HEK293 (cell line): ENCODE measurements at regions not wholly inside any gene's neighbourhood (a gene's known extent, or its start where the extent isn't known, plus 50 kb on each side); places are given as distances from the start of the nearest gene placed in this dataset.

Source experiments
- CTCF ChIA-PET: fragments of 350-600 bp; formaldehyde crosslinking; extraction: SDS; loops from one replicate; lab custom pipeline; 2021; ENCODE audit warnings: antibody characterized with exemption; lab: Yijun Ruan, JAX
- POLR2A ChIA-PET: fragments of 300-600 bp; formaldehyde crosslinking; extraction: SDS; loops from one replicate; lab custom pipeline; 2020; ENCODE audit warnings: antibody characterized with exemption, inconsistent platforms; lab: Yijun Ruan, JAX
- H3K27ac ChIP-seq: fragments of 200-500 bp; sonication (Bioruptor generic); 2 replicates; pipeline ENCODE4 v1.5.1; 2014; ENCODE audit warnings: low read depth, low read length, control low read depth, inconsistent platforms; ENCODE audit errors: extremely low read depth
- H3K36me3 ChIP-seq, 2 experiments: fragments of 200-500 bp in 1 of 2; sonication (Bioruptor generic) in 1 of 2; 1 replicate in 1 of 2; 2 replicates in 1 of 2; pipeline ENCODE4 v1.5.1; 2014 to 2017; ENCODE audit warnings: inconsistent platforms in 2 of 2, low read length in 2 of 2; ENCODE audit not compliant: control insufficient read depth in 2 of 2, insufficient read depth in 1 of 2
- H3K4me1 ChIP-seq: fragments of 200-500 bp; sonication (Bioruptor generic); 2 replicates; pipeline ENCODE4 v1.5.1; 2014; ENCODE audit warnings: mild to moderate bottlenecking, low read length, inconsistent platforms; ENCODE audit not compliant: control insufficient read depth, insufficient read depth
- H3K4me3 ChIP-seq: 2 replicates; pipeline ENCODE4 v1.5.1; 2011; ENCODE audit warnings: low read depth, mild to moderate bottlenecking, control low read depth, low read length, moderate library complexity
- H3K9me3 ChIP-seq: fragments of 200-500 bp; sonication (Bioruptor generic); 2 replicates; pipeline ENCODE4 v1.5.1; 2014; ENCODE audit warnings: low read depth, low read length, inconsistent platforms; ENCODE audit not compliant: control insufficient read depth, insufficient read depth
- HOXC10 ChIP-seq: sonication (generic); formaldehyde crosslinking; IDR thresholded peaks from 2 replicates; pipeline ENCODE4 v1.8.1; 2023; ENCODE audit warnings: mild to moderate bottlenecking, missing genetic modification reagents
- KLF16 ChIP-seq: fragments of 450-650 bp; formaldehyde crosslinking; IDR thresholded peaks from 2 replicates; pipeline ENCODE4 v1.5.1; 2017; ENCODE audit warnings: missing biosample characterization, missing genetic modification characterization
- KLF17 ChIP-seq: fragments of 450-650 bp; formaldehyde crosslinking; IDR thresholded peaks from 2 replicates; pipeline ENCODE4 v1.5.1; 2016; ENCODE audit warnings: missing biosample characterization, missing genetic modification characterization
- MYNN ChIP-seq: fragments of 450-650 bp; formaldehyde crosslinking; IDR thresholded peaks from 2 replicates; pipeline ENCODE4 v1.5.1; 2016; ENCODE audit warnings: missing biosample characterization, missing genetic modification characterization, borderline replicate concordance
- PRDM1 ChIP-seq: fragments of 450-650 bp; formaldehyde crosslinking; IDR thresholded peaks from 2 replicates; pipeline ENCODE4; 2016; ENCODE audit warnings: missing biosample characterization, missing genetic modification characterization
- ZBTB20 ChIP-seq: fragments of 450-650 bp; formaldehyde crosslinking; IDR thresholded peaks from 2 replicates; pipeline ENCODE4 v1.5.1; 2016; ENCODE audit warnings: missing biosample characterization, missing genetic modification characterization
- ZBTB48 ChIP-seq: fragments of 450-650 bp; formaldehyde crosslinking; IDR thresholded peaks from 2 replicates; pipeline ENCODE4 v1.5.1; 2016; ENCODE audit warnings: missing biosample characterization, missing genetic modification characterization
- ZFHX2 ChIP-seq: fragments of 450-650 bp; formaldehyde crosslinking; conservative IDR thresholded peaks from 2 replicates; pipeline ENCODE4 v1.5.1; 2016; ENCODE audit warnings: missing biosample characterization, missing genetic modification characterization
- ZFP3 ChIP-seq: fragments of 450-650 bp; formaldehyde crosslinking; IDR thresholded peaks from 2 replicates; pipeline ENCODE4 v1.5.1; 2016; ENCODE audit warnings: low read depth, missing biosample characterization, missing genetic modification characterization
- ZFP41 ChIP-seq: fragments of 450-650 bp; formaldehyde crosslinking; IDR thresholded peaks from 2 replicates; pipeline ENCODE4 v1.5.1; 2016; ENCODE audit warnings: missing biosample characterization, missing genetic modification characterization, borderline replicate concordance
- ZNF2 ChIP-seq: fragments of 450-650 bp; formaldehyde crosslinking; IDR thresholded peaks from 2 replicates; pipeline ENCODE4 v1.5.1; 2016; ENCODE audit warnings: missing biosample characterization, missing genetic modification characterization
- ZNF23 ChIP-seq: fragments of 450-650 bp; formaldehyde crosslinking; IDR thresholded peaks from 2 replicates; pipeline ENCODE4 v1.5.1; 2016; ENCODE audit warnings: missing biosample characterization, missing genetic modification characterization, borderline replicate concordance
- ZNF239 ChIP-seq: fragments of 450-650 bp; formaldehyde crosslinking; IDR thresholded peaks from 2 replicates; pipeline ENCODE4 v1.5.1; 2016; ENCODE audit warnings: missing biosample characterization, missing genetic modification characterization
- ZNF324 ChIP-seq: fragments of 450-650 bp; formaldehyde crosslinking; IDR thresholded peaks from 2 replicates; pipeline ENCODE4 v1.5.1; 2016; ENCODE audit warnings: missing biosample characterization, missing genetic modification characterization
- ZNF354C ChIP-seq: fragments of 450-650 bp; formaldehyde crosslinking; IDR thresholded peaks from 2 replicates; pipeline ENCODE4 v1.5.1; 2016; ENCODE audit warnings: missing biosample characterization, missing genetic modification characterization, low read depth, borderline replicate concordance
- ZNF37A ChIP-seq: fragments of 450-650 bp; IDR thresholded peaks from 2 replicates; pipeline ENCODE4 v1.5.1; 2018; ENCODE audit warnings: missing biosample characterization, missing genetic modification characterization
- ZNF449 ChIP-seq: fragments of 450-650 bp; formaldehyde crosslinking; IDR thresholded peaks from 2 replicates; pipeline ENCODE4 v1.5.1; 2017; ENCODE audit warnings: missing biosample characterization, mild to moderate bottlenecking, missing genetic modification characterization, moderate library complexity
- ZNF529 ChIP-seq: fragments of 450-650 bp; formaldehyde crosslinking; IDR thresholded peaks from 2 replicates; pipeline ENCODE4 v1.5.1; 2017; ENCODE audit warnings: missing genetic modification characterization, missing biosample characterization; ENCODE audit not compliant: insufficient replicate concordance
- ZNF530 ChIP-seq: fragments of 450-650 bp; formaldehyde crosslinking; IDR thresholded peaks from 2 replicates; pipeline ENCODE4 v1.5.1; 2016; ENCODE audit warnings: low read depth, missing biosample characterization, missing genetic modification characterization
- ZNF549 ChIP-seq: fragments of 450-650 bp; IDR thresholded peaks from 2 replicates; pipeline ENCODE4 v1.5.1; 2018; ENCODE audit warnings: missing biosample characterization, missing genetic modification characterization, mild to moderate bottlenecking, inconsistent platforms, moderate library complexity
- ZNF596 ChIP-seq: fragments of 450-650 bp; IDR thresholded peaks from 2 replicates; pipeline ENCODE4 v1.5.0; 2018; ENCODE audit warnings: missing biosample characterization, mild to moderate bottlenecking, missing genetic modification characterization, moderate library complexity
- ZNF629 ChIP-seq: fragments of 450-650 bp; formaldehyde crosslinking; IDR thresholded peaks from 2 replicates; pipeline ENCODE4 v1.5.1; 2017; ENCODE audit warnings: missing biosample characterization, missing genetic modification characterization
- ZNF768 ChIP-seq: fragments of 450-650 bp; formaldehyde crosslinking; IDR thresholded peaks from 2 replicates; pipeline ENCODE4 v1.5.1; 2018; ENCODE audit warnings: missing biosample characterization, mild to moderate bottlenecking, missing genetic modification characterization
- ZNF785 ChIP-seq: fragments of 450-650 bp; formaldehyde crosslinking; IDR thresholded peaks from 2 replicates; pipeline ENCODE4 v1.5.1; 2016; ENCODE audit warnings: missing biosample characterization, missing genetic modification characterization
- ZSCAN18 ChIP-seq: fragments of 450-650 bp; formaldehyde crosslinking; IDR thresholded peaks from 2 replicates; pipeline ENCODE4 v1.5.1; 2016; ENCODE audit warnings: missing biosample characterization, missing genetic modification characterization

GRCh38 chr10:44298713-44299112 is 86.2 kb downstream of the CXCL12 start:
- CTCF ChIA-PET: no interaction called here
- POLR2A ChIA-PET: no interaction called here

GRCh38 chr10:44297963-44298362 is 86.9 kb downstream of the CXCL12 start:
- POLR2A ChIA-PET: no interaction called here

More at GRCh38 chr10:44298713-44299112, 86.2 kb downstream of the CXCL12 start:
- TF ChIP-seq HOXC10: no peak
- TF ChIP-seq ZNF530: no peak
- no peak for TF ChIP-seq KLF16 (tag by site-specific recombination)
- no peak for TF ChIP-seq MYNN (tag by site-specific recombination)
- no peak for TF ChIP-seq ZNF629 (tag by site-specific recombination)
- TF ChIP-seq PRDM1 (tag by site-specific recombination): no peak
- TF ChIP-seq ZFHX2: no peak
- TF ChIP-seq ZBTB48 (tag by site-specific recombination): no peak
- no peak for TF ChIP-seq ZNF785 (tag by site-specific recombination)
- TF ChIP-seq ZNF768 (tag by site-specific recombination): no peak
- no peak for TF ChIP-seq KLF17 (tag by site-specific recombination)
- no peak for TF ChIP-seq ZBTB20 (tag by site-specific recombination)
- TF ChIP-seq ZNF239 (tag by site-specific recombination): no peak
- TF ChIP-seq ZNF596: no peak
- no peak for TF ChIP-seq ZNF449 (tag by site-specific recombination)
- TF ChIP-seq ZFP3: no peak
- Histone ChIP-seq H3K9me3 (no peaks in the 10 kb centered on the region), H3K4me3 (no peak overlapping the region), H3K27ac (no peak overlapping the region), H3K4me1 (peaks cover 8% of the 10 kb centered on the region), H3K36me3 (no peaks in the 10 kb centered on the region)

More at GRCh38 chr10:44297963-44298362, 86.9 kb downstream of the CXCL12 start:
- Histone ChIP-seq H3K4me3 (no peak overlapping the region), H3K4me1 (peaks cover 8% of the 10 kb centered on the region), H3K9me3 (no peaks in the 10 kb centered on the region), H3K36me3 (no peaks in the 10 kb centered on the region), H3K27ac (no peak overlapping the region)
- CTCF ChIA-PET: interaction anchor here (0.6 kb wide), 1 partner anchor 658 kb away, joined by 3 read pairs; no protein-coding TSS in a partner anchor
- TF ChIP-seq ZNF324 (tag by site-specific recombination): no peak
- TF ChIP-seq ZNF37A (tag by site-specific recombination): no peak
- no peak for TF ChIP-seq ZNF2 (tag by site-specific recombination)
- TF ChIP-seq ZNF23: no peak
- TF ChIP-seq ZSCAN18: no peak
- no peak for TF ChIP-seq ZNF549 (tag by site-specific recombination)
- TF ChIP-seq ZFP41 (tag by site-specific recombination): no peak
- no peak for TF ChIP-seq KLF16 (tag by site-specific recombination)
- no peak for TF ChIP-seq ZNF629 (tag by site-specific recombination)
- no peak for TF ChIP-seq ZNF529 (tag by site-specific recombination)
- TF ChIP-seq ZNF354C: no peak
- TF ChIP-seq ZNF530: no peak
